ENCODE measurements at regions not wholly inside any gene's neighbourhood (a gene's known extent, or its start where the extent isn't known, plus 50 kb on each side); places are given as distances from the start of the nearest gene placed in this dataset.

DNA sequence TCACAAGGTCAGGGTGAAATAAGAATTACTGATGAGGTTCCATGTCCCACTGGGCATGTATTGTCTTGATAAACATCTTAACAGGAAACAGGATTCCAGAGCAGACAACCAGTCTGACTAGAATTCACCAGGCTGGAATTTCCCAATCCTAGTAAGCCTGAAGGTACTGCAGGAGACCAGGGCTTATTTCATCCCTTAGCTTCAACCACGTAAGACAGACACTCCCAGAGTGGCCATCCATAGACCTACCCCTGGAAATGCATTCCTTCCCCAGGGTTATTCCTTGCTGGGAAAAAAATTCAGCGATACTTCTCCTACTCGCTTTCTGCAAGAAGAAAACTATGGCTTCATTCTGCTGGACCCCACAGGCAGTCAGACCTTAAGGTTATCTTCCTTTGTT is 785.4 kb downstream of the NR2F1-AS1 start:
- TF ChIP-seq, protein P1, sequence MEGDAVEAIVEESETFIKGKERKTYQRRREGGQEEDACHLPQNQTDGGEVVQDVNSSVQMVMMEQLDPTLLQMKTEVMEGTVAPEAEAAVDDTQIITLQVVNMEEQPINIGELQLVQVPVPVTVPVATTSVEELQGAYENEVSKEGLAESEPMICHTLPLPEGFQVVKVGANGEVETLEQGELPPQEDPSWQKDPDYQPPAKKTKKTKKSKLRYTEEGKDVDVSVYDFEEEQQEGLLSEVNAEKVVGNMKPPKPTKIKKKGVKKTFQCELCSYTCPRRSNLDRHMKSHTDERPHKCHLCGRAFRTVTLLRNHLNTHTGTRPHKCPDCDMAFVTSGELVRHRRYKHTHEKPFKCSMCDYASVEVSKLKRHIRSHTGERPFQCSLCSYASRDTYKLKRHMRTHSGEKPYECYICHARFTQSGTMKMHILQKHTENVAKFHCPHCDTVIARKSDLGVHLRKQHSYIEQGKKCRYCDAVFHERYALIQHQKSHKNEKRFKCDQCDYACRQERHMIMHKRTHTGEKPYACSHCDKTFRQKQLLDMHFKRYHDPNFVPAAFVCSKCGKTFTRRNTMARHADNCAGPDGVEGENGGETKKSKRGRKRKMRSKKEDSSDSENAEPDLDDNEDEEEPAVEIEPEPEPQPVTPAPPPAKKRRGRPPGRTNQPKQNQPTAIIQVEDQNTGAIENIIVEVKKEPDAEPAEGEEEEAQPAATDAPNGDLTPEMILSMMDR (conservative IDR thresholded peaks at IDR 0.05; ENCODE audit: low read length): no peak
- no peak for TF ChIP-seq EZH2phosphoT487 (IDR thresholded peaks at IDR 0.05; ENCODE audit: borderline replicate concordance)

Data from Loucy (cell line).